ENCODE measurements at regions not wholly inside any gene's neighbourhood (a gene's known extent, or its start where the extent isn't known, plus 50 kb on each side); places are given as distances from the start of the nearest gene placed in this dataset.
"Not testable (repeated sequence)": the region's sequence is repeated elsewhere in the genome, so short reads cannot be mapped to it uniquely, and the experiment has no call there.

DNA sequence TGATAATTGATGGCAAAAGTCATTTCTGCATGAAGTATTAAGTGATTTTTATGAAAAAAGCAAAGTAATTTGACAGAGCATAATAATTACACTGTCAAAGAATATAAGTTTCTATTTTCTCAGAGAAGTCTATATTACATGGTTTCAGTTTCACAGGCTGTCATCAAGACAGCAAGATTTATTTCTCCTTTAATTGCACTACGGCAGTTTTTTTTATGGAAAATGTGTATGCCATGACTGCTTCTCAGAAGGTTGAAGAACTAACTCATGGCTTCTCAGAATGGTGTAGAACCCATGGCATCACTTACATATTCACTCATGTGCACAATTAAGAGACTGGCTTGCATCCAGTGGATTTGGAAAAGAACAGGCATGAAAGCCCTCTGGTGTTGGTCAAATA, 870.3 kb upstream of the SORCS1 start:
- Histone ChIP-seq H3K4me1 (ENCODE audit: control extremely low read depth in 1 of 4, control insufficient read depth in 4 of 4, insufficient read depth in 4 of 4, low read length in 3 of 4) (no peaks in the 10 kb centered on the region), H3K4me3 (ENCODE audit: control insufficient read depth in 1 of 7, extremely low read depth in 1 of 7, insufficient read depth in 4 of 7, low read depth in 2 of 7, low read length in 6 of 7) (no peak overlapping the region), H3K27ac (ENCODE audit: insufficient read depth in 1 of 2, low read depth in 1 of 2, low read length in 2 of 2, poor library complexity in 1 of 2, severe bottlenecking in 2 of 2) (no peak overlapping the region), H3K27me3 (replicated peaks in 2 of 5; ENCODE audit: control insufficient read depth in 4 of 5, insufficient read depth in 5 of 5, low read length in 4 of 5) (no peaks in the 10 kb centered on the region), H3K36me3 (ENCODE audit: control insufficient read depth in 4 of 4, insufficient read depth in 4 of 4, low read length in 3 of 4) (no peaks in the 10 kb centered on the region), H3K9me3 (ENCODE audit: control extremely low read depth in 1 of 5, control insufficient read depth in 4 of 5, insufficient read depth in 2 of 5, low read depth in 1 of 5, low read length in 4 of 5) (no peaks in the 10 kb centered on the region)
- DNase-seq: no peak
- CTCF ChIA-PET: no interaction called here
- no CpG with 5 or more reads among the region's 1 CpG for WGBS (ENCODE audit: insufficient coverage)
- POLR2A ChIA-PET: no interaction called here

- CTCF ChIA-PET; H3K36me3 ChIP-seq (ENCODE audit: control insufficient read depth in 4 of 4, insufficient read depth in 4 of 4, low read length in 3 of 4); H3K27me3 ChIP-seq (replicated peaks in 2 of 5; ENCODE audit: control insufficient read depth in 4 of 5, insufficient read depth in 5 of 5, low read length in 4 of 5); POLR2A ChIA-PET; H3K9me3 ChIP-seq (ENCODE audit: control extremely low read depth in 1 of 5, control insufficient read depth in 4 of 5, insufficient read depth in 2 of 5, low read depth in 1 of 5, low read length in 4 of 5); H3K4me1 ChIP-seq (ENCODE audit: control extremely low read depth in 1 of 4, control insufficient read depth in 4 of 4, insufficient read depth in 4 of 4, low read length in 3 of 4); H3K4me3 ChIP-seq (ENCODE audit: control insufficient read depth in 1 of 7, extremely low read depth in 1 of 7, insufficient read depth in 4 of 7, low read depth in 2 of 7, low read length in 6 of 7); DNase-seq; H3K27ac ChIP-seq (ENCODE audit: insufficient read depth in 1 of 2, low read depth in 1 of 2, low read length in 2 of 2, poor library complexity in 1 of 2, severe bottlenecking in 2 of 2): not testable (repeated sequence)
- WGBS (ENCODE audit: insufficient coverage): 82% methylated on average over 2 of the region's 3 CpGs
Observed at GRCh38 chr10:108033518-108033917, 869.0 kb upstream of the SORCS1 start.

DNA sequence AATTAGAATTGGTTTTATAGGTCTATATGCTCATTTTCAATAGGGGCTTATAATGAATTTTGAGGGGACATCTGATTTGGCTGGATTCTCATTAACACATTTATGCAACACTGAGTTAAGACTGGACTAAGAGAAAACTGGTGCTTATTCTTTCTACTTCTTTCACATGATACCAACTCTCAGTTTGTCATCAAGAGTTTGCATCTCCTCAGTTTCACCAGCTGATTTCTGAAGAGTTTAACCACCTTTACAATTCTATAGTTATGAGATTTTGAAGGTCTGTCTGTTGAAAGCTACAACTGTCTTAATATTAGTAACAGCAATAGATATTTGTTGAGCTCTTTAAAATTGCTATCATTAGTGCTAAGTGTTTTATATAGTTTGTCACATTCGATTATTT, 867.0 kb upstream of the SORCS1 start:
- POLR2A ChIA-PET: no interaction called here
- H3K9me3 ChIP-seq (ENCODE audit: control extremely low read depth in 1 of 5, control insufficient read depth in 4 of 5, insufficient read depth in 2 of 5, low read depth in 1 of 5, low read length in 4 of 5): peaks cover 0 to 4% (median 0%) of the 10 kb centered on the region in 5 experiments
- no CpG with 5 or more reads among the region's 1 CpG for WGBS (ENCODE audit: insufficient coverage)
- no peak overlapping the region for H3K27ac ChIP-seq (ENCODE audit: insufficient read depth in 1 of 2, low read depth in 1 of 2, low read length in 2 of 2, poor library complexity in 1 of 2, severe bottlenecking in 2 of 2)
- no peaks in the 10 kb centered on the region for H3K4me1 ChIP-seq (ENCODE audit: control extremely low read depth in 1 of 4, control insufficient read depth in 4 of 4, insufficient read depth in 4 of 4, low read length in 3 of 4)
- H3K4me3 ChIP-seq (ENCODE audit: control insufficient read depth in 1 of 7, extremely low read depth in 1 of 7, insufficient read depth in 4 of 7, low read depth in 2 of 7, low read length in 6 of 7): no peak overlapping the region
- CTCF ChIA-PET: interaction anchor here (0.9 kb wide), 1 partner anchor 10 kb away, joined by 3 read pairs; no protein-coding TSS in a partner anchor
- no peaks in the 10 kb centered on the region for H3K27me3 ChIP-seq (replicated peaks in 2 of 5; ENCODE audit: control insufficient read depth in 4 of 5, insufficient read depth in 5 of 5, low read length in 4 of 5)
- H3K36me3 ChIP-seq (ENCODE audit: control insufficient read depth in 4 of 4, insufficient read depth in 4 of 4, low read length in 3 of 4): no peaks in the 10 kb centered on the region
- no peak for DNase-seq

GRCh38 chr10:108014902-108015177, 850.3 kb upstream of the SORCS1 start:
- ChIA-PET POLR2A (no interaction called here), CTCF (no interaction called here)
- no peak for DNase-seq
- 100% methylated on average over 1 of the region's 1 CpG for WGBS (ENCODE audit: insufficient coverage)
- H3K4me1 ChIP-seq (ENCODE audit: control extremely low read depth in 1 of 4, control insufficient read depth in 4 of 4, insufficient read depth in 4 of 4, low read length in 3 of 4): no peaks in the 10 kb centered on the region
- H3K36me3 ChIP-seq (ENCODE audit: control insufficient read depth in 4 of 4, insufficient read depth in 4 of 4, low read length in 3 of 4): no peaks in the 10 kb centered on the region
- H3K4me3 ChIP-seq (ENCODE audit: control insufficient read depth in 1 of 7, extremely low read depth in 1 of 7, insufficient read depth in 4 of 7, low read depth in 2 of 7, low read length in 6 of 7): no peak overlapping the region
- H3K27ac ChIP-seq (ENCODE audit: insufficient read depth in 1 of 2, low read depth in 1 of 2, low read length in 2 of 2, poor library complexity in 1 of 2, severe bottlenecking in 2 of 2): no peak overlapping the region
- H3K9me3 ChIP-seq (ENCODE audit: control extremely low read depth in 1 of 5, control insufficient read depth in 4 of 5, insufficient read depth in 2 of 5, low read depth in 1 of 5, low read length in 4 of 5): peaks cover 0 to 5% (median 0%) of the 10 kb centered on the region in 5 experiments
- H3K27me3 ChIP-seq (replicated peaks in 2 of 5; ENCODE audit: control insufficient read depth in 4 of 5, insufficient read depth in 5 of 5, low read length in 4 of 5): no peaks in the 10 kb centered on the region

- WGBS (ENCODE audit: insufficient coverage): 94% methylated on average over 2 of the region's 4 CpGs
- H3K27ac ChIP-seq (ENCODE audit: insufficient read depth in 1 of 2, low read depth in 1 of 2, low read length in 2 of 2, poor library complexity in 1 of 2, severe bottlenecking in 2 of 2): no peak overlapping the region
- POLR2A ChIA-PET: no interaction called here
Observed at GRCh38 chr10:108014145-108014901, 849.8 kb upstream of the SORCS1 start.

GRCh38 chr10:108005627-108006026, 841.1 kb upstream of the SORCS1 start:
- no peaks in the 10 kb centered on the region for H3K4me1 ChIP-seq (ENCODE audit: control extremely low read depth in 1 of 4, control insufficient read depth in 4 of 4, insufficient read depth in 4 of 4, low read length in 3 of 4)
- POLR2A ChIA-PET: no interaction called here
- H3K27me3 ChIP-seq (replicated peaks in 2 of 5; ENCODE audit: control insufficient read depth in 4 of 5, insufficient read depth in 5 of 5, low read length in 4 of 5): no peaks in the 10 kb centered on the region
- CTCF ChIA-PET: no interaction called here
- H3K36me3 ChIP-seq (ENCODE audit: control insufficient read depth in 4 of 4, insufficient read depth in 4 of 4, low read length in 3 of 4): no peaks in the 10 kb centered on the region
- DNase-seq: no peak
- no peak overlapping the region for H3K27ac ChIP-seq (ENCODE audit: insufficient read depth in 1 of 2, low read depth in 1 of 2, low read length in 2 of 2, poor library complexity in 1 of 2, severe bottlenecking in 2 of 2)
- H3K9me3 ChIP-seq (ENCODE audit: control extremely low read depth in 1 of 5, control insufficient read depth in 4 of 5, insufficient read depth in 2 of 5, low read depth in 1 of 5, low read length in 4 of 5): peaks cover 0 to 5% (median 0%) of the 10 kb centered on the region in 5 experiments
- H3K4me3 ChIP-seq (ENCODE audit: control insufficient read depth in 1 of 7, extremely low read depth in 1 of 7, insufficient read depth in 4 of 7, low read depth in 2 of 7, low read length in 6 of 7): no peak overlapping the region

More at GRCh38 chr10:108014145-108014901, 849.8 kb upstream of the SORCS1 start:
- no peaks in the 10 kb centered on the region for H3K36me3 ChIP-seq (ENCODE audit: control insufficient read depth in 4 of 4, insufficient read depth in 4 of 4, low read length in 3 of 4)
- CTCF ChIA-PET: no interaction called here
- H3K4me3 ChIP-seq (ENCODE audit: control insufficient read depth in 1 of 7, extremely low read depth in 1 of 7, insufficient read depth in 4 of 7, low read depth in 2 of 7, low read length in 6 of 7): no peak overlapping the region
- no peaks in the 10 kb centered on the region for H3K27me3 ChIP-seq (replicated peaks in 2 of 5; ENCODE audit: control insufficient read depth in 4 of 5, insufficient read depth in 5 of 5, low read length in 4 of 5)
- peaks cover 0 to 5% (median 0%) of the 10 kb centered on the region in 5 experiments for H3K9me3 ChIP-seq (ENCODE audit: control extremely low read depth in 1 of 5, control insufficient read depth in 4 of 5, insufficient read depth in 2 of 5, low read depth in 1 of 5, low read length in 4 of 5)
- DNase-seq: no peak
- no peaks in the 10 kb centered on the region for H3K4me1 ChIP-seq (ENCODE audit: control extremely low read depth in 1 of 4, control insufficient read depth in 4 of 4, insufficient read depth in 4 of 4, low read length in 3 of 4)

DNA sequence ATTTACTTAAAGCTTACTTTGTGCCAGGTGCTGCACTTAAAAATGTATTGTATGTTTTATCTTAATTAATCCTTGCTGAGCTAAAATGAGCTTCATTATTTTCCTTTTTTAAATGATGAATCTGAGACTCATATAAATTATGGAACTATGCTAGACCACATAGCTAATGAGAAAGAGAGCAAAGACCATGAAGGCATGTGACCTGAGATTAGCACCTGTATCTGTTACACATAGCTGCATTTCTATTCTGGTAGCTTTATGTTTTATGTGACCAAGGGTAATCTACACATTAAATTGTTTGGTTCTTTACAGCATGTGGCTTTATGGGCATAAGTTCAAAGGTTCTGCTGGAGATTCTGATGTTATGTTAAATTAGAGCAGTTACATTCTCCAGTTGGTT, 839.1 kb upstream of the SORCS1 start:
- no peak for DNase-seq
- POLR2A ChIA-PET: no interaction called here

More for the DNA sequence above, 839.1 kb upstream of the SORCS1 start:
- Histone ChIP-seq H3K36me3 (ENCODE audit: control insufficient read depth in 4 of 4, insufficient read depth in 4 of 4, low read length in 3 of 4) (no peaks in the 10 kb centered on the region), H3K27me3 (replicated peaks in 2 of 5; ENCODE audit: control insufficient read depth in 4 of 5, insufficient read depth in 5 of 5, low read length in 4 of 5) (no peaks in the 10 kb centered on the region), H3K9me3 (ENCODE audit: control extremely low read depth in 1 of 5, control insufficient read depth in 4 of 5, insufficient read depth in 2 of 5, low read depth in 1 of 5, low read length in 4 of 5) (peaks cover 0 to 5% (median 0%) of the 10 kb centered on the region in 5 experiments), H3K27ac (ENCODE audit: insufficient read depth in 1 of 2, low read depth in 1 of 2, low read length in 2 of 2, poor library complexity in 1 of 2, severe bottlenecking in 2 of 2) (no peak overlapping the region), H3K4me3 (ENCODE audit: control insufficient read depth in 1 of 7, extremely low read depth in 1 of 7, insufficient read depth in 4 of 7, low read depth in 2 of 7, low read length in 6 of 7) (no peak overlapping the region), H3K4me1 (ENCODE audit: control extremely low read depth in 1 of 4, control insufficient read depth in 4 of 4, insufficient read depth in 4 of 4, low read length in 3 of 4) (no peaks in the 10 kb centered on the region)
- CTCF ChIA-PET: no interaction called here

Measured in common myeloid progenitor, CD34-positive (primary cell).